ENCODE measurements at regions not wholly inside any gene's neighbourhood (a gene's known extent, or its start where the extent isn't known, plus 50 kb on each side); places are given as distances from the start of the nearest gene placed in this dataset.

- DNase-seq (ENCODE audit: low spot score), result no peak
Observed at GRCh38 chr13:108005231-108005630, 210.1 kb downstream of the LIG4 start.

- DNase-seq (ENCODE audit: low spot score), result no peak
Observed at GRCh38 chr13:108003626-108004025, 211.7 kb downstream of the LIG4 start.

- DNase-seq (ENCODE audit: low spot score), result no peak
Observed at GRCh38 chr13:108000998-108001397, 214.3 kb downstream of the LIG4 start.

GRCh38 chr13:107999751-108000150 is 215.6 kb downstream of the LIG4 start:
- no peak for DNase-seq (ENCODE audit: low spot score)

GRCh38 chr13:107994137-107994536 is 221.2 kb downstream of the LIG4 start:
- DNase-seq (ENCODE audit: low spot score), result no peak

- no peak for DNase-seq (ENCODE audit: low spot score)
Observed at GRCh38 chr13:107993239-107993949, 221.9 kb downstream of the LIG4 start.

GRCh38 chr13:107992542-107992941 is 222.8 kb downstream of the LIG4 start:
- no peak for DNase-seq (ENCODE audit: low spot score)

GRCh38 chr13:107977071-107977574 is 238.2 kb downstream of the LIG4 start:
- DNase-seq (ENCODE audit: low spot score), result no peak

- no peak for DNase-seq (ENCODE audit: low spot score)
Observed at GRCh38 chr13:107976628-107977027, 238.7 kb downstream of the LIG4 start.

- no peak for DNase-seq (ENCODE audit: low spot score)
Observed at GRCh38 chr13:107974409-107974808, 240.9 kb downstream of the LIG4 start.

- no peak for DNase-seq (ENCODE audit: low spot score)
Observed at GRCh38 chr13:107969546-107969945, 245.8 kb downstream of the LIG4 start.

- peak; percentile 27 for DNase-seq (ENCODE audit: low spot score)
Observed at GRCh38 chr13:107968470-107968869, 246.9 kb downstream of the LIG4 start.

GRCh38 chr13:107964395-107964794 is 250.9 kb downstream of the LIG4 start:
- no peak for DNase-seq (ENCODE audit: low spot score)

GRCh38 chr13:107961849-107962608 is 253.3 kb downstream of the LIG4 start:
- no peak for DNase-seq (ENCODE audit: low spot score)

GRCh38 chr13:107960301-107960700 is 255.0 kb downstream of the LIG4 start:
- no peak for DNase-seq (ENCODE audit: low spot score)

GRCh38 chr13:107956889-107957288 is 258.4 kb downstream of the LIG4 start:
- DNase-seq (ENCODE audit: low spot score), result no peak

- DNase-seq (ENCODE audit: low spot score), result no peak
Observed at GRCh38 chr13:107942030-107942617, 273.2 kb downstream of the LIG4 start.

- no peak for DNase-seq (ENCODE audit: low spot score)
Observed at GRCh38 chr13:107941345-107942029, 273.8 kb downstream of the LIG4 start.

- no peak for DNase-seq (ENCODE audit: low spot score)
Observed at GRCh38 chr13:107937848-107938247, 277.5 kb downstream of the LIG4 start.

- no peak for DNase-seq (ENCODE audit: low spot score)
Observed at GRCh38 chr13:107931056-107931455, 284.3 kb downstream of the LIG4 start.

GRCh38 chr13:107928762-107929161 is 286.6 kb downstream of the LIG4 start:
- DNase-seq (ENCODE audit: low spot score), result no peak

GRCh38 chr13:107927557-107927956 is 287.8 kb downstream of the LIG4 start:
- DNase-seq (ENCODE audit: low spot score), result no peak
